BLaER1 (cell line): ENCODE measurements at regions not wholly inside any gene's neighbourhood (a gene's known extent, or its start where the extent isn't known, plus 50 kb on each side); places are given as distances from the start of the nearest gene placed in this dataset.
"Not testable (repeated sequence)": the region's sequence is repeated elsewhere in the genome, so short reads cannot be mapped to it uniquely, and the experiment has no call there.

Experiments used
- H3K27ac ChIP-seq: shearing (Covaris generic); formaldehyde crosslinking; 2 replicates; pipeline ENCODE4 v1.8.1; 2022
- H3K27me3 ChIP-seq: shearing (Covaris generic); formaldehyde crosslinking; 2 replicates; pipeline ENCODE4 v1.8.1; 2022
- H3K36me3 ChIP-seq: shearing (Covaris generic); formaldehyde crosslinking; 2 replicates; pipeline ENCODE4 v1.8.1; 2022
- H3K4me1 ChIP-seq: shearing (Covaris generic); formaldehyde crosslinking; 2 replicates; pipeline ENCODE4 v1.8.1; 2022
- H3K4me2 ChIP-seq: shearing (Covaris generic); formaldehyde crosslinking; 2 replicates; pipeline ENCODE4 v1.8.1; 2022
- H3K4me3 ChIP-seq: shearing (Covaris generic); formaldehyde crosslinking; 2 replicates; pipeline ENCODE4 v1.8.1; 2022
- H3K9ac ChIP-seq: shearing (Covaris generic); formaldehyde crosslinking; 2 replicates; pipeline ENCODE4 v1.8.1; 2022
- H3K9me3 ChIP-seq: shearing (Covaris generic); formaldehyde crosslinking; 2 replicates; pipeline ENCODE4 v1.8.1; 2022
- H4K20me1 ChIP-seq: shearing (Covaris generic); formaldehyde crosslinking; 2 replicates; pipeline ENCODE4 v1.8.1; 2022
- Cebpa-rat ChIP-seq: shearing (Covaris generic); IDR thresholded peaks from 2 replicates; pipeline ENCODE4 v1.8.1; 2022

DNA sequence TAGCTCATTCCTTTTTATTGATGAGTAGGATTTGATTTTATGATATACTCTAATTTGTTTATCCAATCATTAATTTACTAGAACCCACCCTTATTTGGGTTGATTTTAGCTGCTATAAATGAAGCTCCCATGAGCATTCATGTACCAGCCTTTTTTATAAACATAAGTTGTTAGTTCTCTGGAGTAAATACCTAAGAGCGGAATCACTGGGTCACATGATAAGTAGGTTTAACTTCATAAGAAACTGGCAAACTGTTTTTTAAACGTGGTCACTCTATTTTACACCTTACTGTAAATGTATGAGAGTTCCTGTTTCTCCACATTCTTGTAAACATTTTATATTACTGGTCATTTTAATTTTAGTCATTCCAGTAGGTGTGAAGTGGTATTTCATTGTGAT is 364.6 kb downstream of the NPR3 start:
- H3K4me3 ChIP-seq = no peak overlapping the region
- no peak overlapping the region for H3K27ac ChIP-seq
- no peaks in the 10 kb centered on the region for H3K36me3 ChIP-seq
- no peaks in the 10 kb centered on the region for H4K20me1 ChIP-seq
- H3K4me1 ChIP-seq = no peaks in the 10 kb centered on the region
- H3K4me2 ChIP-seq = no peak overlapping the region
- H3K27me3 ChIP-seq = no peaks in the 10 kb centered on the region
- H3K9ac ChIP-seq = no peak overlapping the region
- no peak for TF ChIP-seq Cebpa-rat
- H3K9me3 ChIP-seq = no peaks in the 10 kb centered on the region

DNA sequence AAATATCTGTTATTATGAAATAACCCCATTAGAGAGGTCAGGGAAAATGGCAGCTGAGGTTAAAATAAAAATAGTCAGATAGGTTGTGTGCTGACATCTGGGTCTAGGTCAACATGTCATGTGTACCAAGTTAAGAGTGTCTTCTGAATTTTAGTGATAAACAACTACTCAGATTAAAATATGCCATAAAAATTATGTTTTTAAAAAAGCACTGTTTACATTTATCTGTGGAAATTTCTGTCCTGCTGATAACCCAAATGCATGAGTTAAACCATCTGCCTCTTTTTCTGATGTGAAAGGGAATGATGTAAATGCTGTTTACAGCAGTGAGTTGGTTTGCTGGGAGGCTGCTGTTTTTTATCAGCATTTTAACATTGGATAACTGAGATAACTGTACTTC is 361.2 kb upstream of the TARS1 start:
- Histone ChIP-seq H3K27me3 (no peaks in the 10 kb centered on the region), H3K9me3 (no peaks in the 10 kb centered on the region), H3K4me3 (no peak overlapping the region), H3K9ac (no peak overlapping the region), H3K4me1 (no peaks in the 10 kb centered on the region), H3K36me3 (no peaks in the 10 kb centered on the region), H4K20me1 (no peaks in the 10 kb centered on the region), H3K4me2 (no peak overlapping the region), H3K27ac (no peak overlapping the region)
- no peak for TF ChIP-seq Cebpa-rat

DNA sequence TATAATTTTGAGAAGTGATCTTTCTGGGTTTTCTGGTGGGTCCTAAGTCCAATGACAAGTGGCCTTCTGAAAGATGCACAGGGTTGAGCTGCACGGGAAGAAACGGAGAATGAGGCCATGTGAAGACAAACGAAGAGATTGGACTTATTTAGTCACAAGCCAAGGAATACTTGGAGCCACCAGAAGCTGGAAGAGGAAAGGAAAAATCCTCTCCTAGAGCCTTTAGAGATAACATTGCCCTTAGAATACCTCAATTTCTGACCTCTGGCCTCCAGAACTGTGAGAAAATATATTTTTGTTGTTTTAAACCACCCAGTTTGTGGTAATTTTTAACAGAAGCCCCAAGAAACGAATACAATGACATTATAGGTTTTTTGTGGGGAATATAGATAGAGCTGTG is 360.5 kb upstream of the TARS1 start:
- H3K9me3 ChIP-seq = no peaks in the 10 kb centered on the region
- TF ChIP-seq Cebpa-rat = no peak
- no peak overlapping the region for H3K4me2 ChIP-seq
- no peaks in the 10 kb centered on the region for H4K20me1 ChIP-seq
- H3K9ac ChIP-seq = no peak overlapping the region
- no peaks in the 10 kb centered on the region for H3K27me3 ChIP-seq
- H3K36me3 ChIP-seq = no peaks in the 10 kb centered on the region
- H3K4me3 ChIP-seq = no peak overlapping the region
- no peaks in the 10 kb centered on the region for H3K4me1 ChIP-seq
- H3K27ac ChIP-seq = no peak overlapping the region

DNA sequence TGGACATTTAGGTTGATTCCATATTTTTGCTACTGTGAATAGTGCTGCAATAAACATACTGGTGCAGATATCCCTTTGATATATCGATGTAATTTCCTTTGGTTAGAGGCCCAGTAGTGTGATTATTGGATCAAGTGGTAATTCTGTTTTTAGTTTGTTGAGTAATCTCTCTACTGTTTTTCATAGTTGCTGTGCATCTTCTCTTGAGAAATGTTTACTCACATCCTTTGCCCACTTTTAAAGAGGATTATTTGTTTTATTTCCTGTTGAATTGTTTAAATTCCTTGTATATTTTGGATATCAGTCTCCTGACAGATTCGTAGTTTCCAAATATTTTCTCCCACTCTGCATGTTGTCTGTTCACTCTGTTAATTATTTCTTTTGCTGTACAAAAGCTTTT is 352.6 kb upstream of the TARS1 start:
- Histone ChIP-seq H3K9me3 (no peaks in the 10 kb centered on the region), H3K9ac (no peak overlapping the region), H3K4me1 (no peaks in the 10 kb centered on the region), H3K27ac (no peak overlapping the region), H3K27me3 (no peaks in the 10 kb centered on the region), H4K20me1 (no peaks in the 10 kb centered on the region), H3K36me3 (no peaks in the 10 kb centered on the region), H3K4me2 (no peak overlapping the region), H3K4me3 (no peak overlapping the region)
- no peak for TF ChIP-seq Cebpa-rat

DNA sequence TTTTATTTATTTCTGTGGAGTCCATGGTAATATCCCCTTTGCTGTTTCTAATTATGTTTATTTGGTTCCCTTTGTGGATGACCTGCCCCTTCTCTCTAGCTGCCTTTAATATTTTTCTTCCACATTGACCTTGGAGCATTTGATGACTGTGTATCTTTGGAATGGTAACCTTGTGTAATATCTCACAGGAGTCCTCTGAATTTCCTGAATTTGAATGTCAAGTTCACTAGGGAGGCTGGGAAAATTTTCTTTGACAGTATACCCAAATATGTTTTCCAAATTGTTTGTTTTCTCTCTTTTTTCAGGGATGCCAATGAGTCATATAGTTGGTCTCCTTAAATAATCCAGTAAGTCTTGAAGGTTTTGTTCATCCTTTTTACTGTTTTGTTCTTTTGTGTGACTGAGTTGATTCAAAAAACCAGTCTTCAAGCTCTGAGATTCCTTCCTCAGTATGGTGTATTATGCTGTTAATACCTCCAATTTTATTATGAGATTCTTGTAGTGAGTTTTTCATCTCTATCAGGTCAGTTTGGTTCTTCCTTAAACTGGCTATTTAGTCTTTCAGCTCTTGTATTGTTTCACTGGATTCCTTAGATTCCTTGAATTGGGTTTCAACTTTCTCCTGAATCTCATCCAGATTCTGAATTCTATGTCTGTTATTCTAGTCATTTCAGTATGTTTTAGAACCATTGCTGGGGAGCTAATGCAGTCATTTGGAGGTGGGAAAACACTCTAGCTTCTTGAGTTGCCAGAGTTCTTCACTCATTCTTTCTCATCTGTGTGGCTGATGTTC is 349.0 kb upstream of the TARS1 start:
- Histone ChIP-seq H3K27me3 (no peaks in the 10 kb centered on the region), H3K4me3 (no peak overlapping the region), H3K4me2 (no peak overlapping the region), H3K9ac (no peak overlapping the region), H3K27ac (no peak overlapping the region), H3K36me3 (no peaks in the 10 kb centered on the region), H3K9me3 (no peaks in the 10 kb centered on the region), H4K20me1 (no peaks in the 10 kb centered on the region), H3K4me1 (no peaks in the 10 kb centered on the region)
- no peak for TF ChIP-seq Cebpa-rat

DNA sequence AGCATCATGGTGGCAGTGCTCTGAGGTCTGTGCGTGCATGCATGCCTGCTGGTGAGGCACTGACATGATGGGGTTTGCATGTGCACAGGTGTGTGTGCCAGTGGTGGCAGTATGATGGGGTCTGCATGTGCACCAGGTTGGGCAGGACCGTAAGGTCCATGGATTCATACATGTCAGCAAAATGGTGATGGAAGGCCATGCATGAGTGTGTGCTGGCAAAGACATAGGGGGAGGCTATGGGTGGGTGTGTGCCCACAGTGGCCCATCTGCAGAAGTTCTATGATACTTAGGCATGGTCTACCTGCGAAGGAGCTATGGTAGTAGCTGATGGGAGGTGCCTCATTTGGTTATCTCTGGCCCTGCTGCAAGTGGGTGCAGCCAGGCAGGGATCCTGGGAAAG is 348.0 kb upstream of the TARS1 start:
- Histone ChIP-seq H3K4me1 (no peaks in the 10 kb centered on the region), H3K27me3 (no peaks in the 10 kb centered on the region), H3K9me3 (no peaks in the 10 kb centered on the region), H3K4me2 (no peak overlapping the region), H4K20me1 (no peaks in the 10 kb centered on the region), H3K9ac (no peak overlapping the region), H3K27ac (no peak overlapping the region), H3K36me3 (no peaks in the 10 kb centered on the region), H3K4me3 (no peak overlapping the region)
- TF ChIP-seq Cebpa-rat = no peak

DNA sequence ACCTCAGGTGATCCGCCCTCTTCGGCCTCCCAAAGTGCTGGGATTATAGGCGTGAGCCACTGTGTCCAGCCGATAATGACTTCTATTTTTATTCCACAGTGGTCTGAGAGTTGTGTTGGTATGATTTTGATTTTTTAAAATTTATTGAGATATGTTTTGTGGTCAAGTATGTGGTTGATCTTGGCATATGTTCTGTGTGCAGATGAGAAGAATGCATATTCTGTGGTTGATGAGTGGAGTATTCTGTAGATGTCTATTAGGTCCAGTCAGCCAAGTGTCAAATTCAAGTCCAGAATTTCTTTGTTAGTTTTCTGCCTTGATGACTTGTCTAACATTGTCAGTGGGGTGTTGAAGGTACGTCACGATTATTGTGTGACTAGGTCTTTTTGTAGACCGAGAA is 338.2 kb upstream of the TARS1 start:
- H3K27me3 ChIP-seq = no peaks in the 10 kb centered on the region
- H3K4me2 ChIP-seq = no peak overlapping the region
- no peak overlapping the region for H3K4me3 ChIP-seq
- H3K27ac ChIP-seq = no peak overlapping the region
- no peaks in the 10 kb centered on the region for H4K20me1 ChIP-seq
- no peaks in the 10 kb centered on the region for H3K4me1 ChIP-seq
- no peaks in the 10 kb centered on the region for H3K36me3 ChIP-seq
- no peak overlapping the region for H3K9ac ChIP-seq
- no peak for TF ChIP-seq Cebpa-rat
- H3K9me3 ChIP-seq = peaks cover 26% of the 10 kb centered on the region

DNA sequence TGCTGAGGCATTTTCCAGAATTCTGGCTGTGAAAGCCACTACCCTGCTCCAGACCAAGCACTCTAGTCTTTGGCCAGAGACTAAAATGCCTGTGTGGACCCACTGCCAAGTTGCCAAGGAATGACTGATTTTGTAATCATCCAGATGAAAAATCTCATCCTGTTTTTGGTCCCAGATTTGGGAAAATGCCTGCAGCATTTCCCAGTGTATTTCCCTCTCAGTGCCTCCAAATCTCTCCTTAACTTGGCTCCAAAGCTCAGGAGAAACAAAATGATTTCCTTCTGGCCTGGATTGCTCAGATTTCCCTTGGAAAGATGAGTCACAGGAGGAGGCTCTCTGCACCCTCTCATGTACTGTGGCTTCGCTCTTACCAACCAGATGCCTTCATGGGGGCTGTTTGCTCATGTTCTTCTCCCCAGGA is 335.2 kb upstream of the TARS1 start:
- H3K9me3 ChIP-seq = peaks cover 39% of the 10 kb centered on the region
- H3K27me3 ChIP-seq = no peaks in the 10 kb centered on the region
- no peak overlapping the region for H3K27ac ChIP-seq
- TF ChIP-seq Cebpa-rat = no peak
- no peaks in the 10 kb centered on the region for H4K20me1 ChIP-seq
- no peaks in the 10 kb centered on the region for H3K36me3 ChIP-seq
- no peaks in the 10 kb centered on the region for H3K4me1 ChIP-seq
- no peak overlapping the region for H3K4me2 ChIP-seq
- H3K4me3 ChIP-seq = no peak overlapping the region
- no peak overlapping the region for H3K9ac ChIP-seq

DNA sequence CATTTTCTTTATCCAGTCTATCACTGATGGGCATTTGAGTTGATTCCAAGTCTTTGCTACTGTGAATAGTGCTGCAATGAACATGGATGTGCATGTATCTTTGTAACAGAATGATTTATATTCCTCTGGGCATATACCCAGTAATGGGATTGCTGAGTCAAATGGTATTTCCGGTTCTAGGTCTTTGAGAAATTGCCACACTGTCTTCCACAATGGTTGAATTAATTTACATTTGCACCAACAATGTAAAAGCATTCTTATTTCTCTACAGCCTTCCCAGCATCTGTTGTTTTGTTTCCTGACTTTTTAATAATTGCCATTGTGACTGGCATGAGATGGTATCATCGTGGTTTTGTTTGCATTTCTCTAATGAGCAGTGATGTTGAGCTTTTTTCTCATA is 330.3 kb upstream of the TARS1 start:
- not testable (repeated sequence) for H4K20me1 ChIP-seq, H3K27ac ChIP-seq, H3K9ac ChIP-seq, H3K4me1 ChIP-seq, H3K36me3 ChIP-seq, H3K27me3 ChIP-seq, H3K4me2 ChIP-seq, H3K4me3 ChIP-seq
- H3K9me3 ChIP-seq = peaks cover 23% of the 10 kb centered on the region

DNA sequence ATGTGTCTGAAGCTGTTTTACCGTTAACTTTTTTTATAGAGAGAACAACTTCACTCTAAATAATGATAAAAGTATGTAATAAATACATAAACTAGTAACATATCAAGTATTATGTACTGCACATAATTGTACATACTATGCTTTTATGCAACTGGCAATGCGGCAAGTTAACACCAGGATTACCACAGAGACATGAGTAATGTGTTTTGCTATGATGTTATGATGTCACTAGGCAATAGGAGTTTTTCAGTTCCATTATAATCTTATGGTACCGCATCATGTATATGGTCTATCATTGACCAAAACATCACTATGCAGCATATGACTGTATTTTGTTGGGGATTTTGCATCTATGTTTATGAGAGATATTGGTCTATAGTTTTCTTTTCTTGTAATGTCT is 326.4 kb upstream of the TARS1 start:
- TF ChIP-seq Cebpa-rat = no peak
- no peaks in the 10 kb centered on the region for H4K20me1 ChIP-seq
- no peak overlapping the region for H3K9ac ChIP-seq
- H3K4me1 ChIP-seq = no peaks in the 10 kb centered on the region
- no peaks in the 10 kb centered on the region for H3K27me3 ChIP-seq
- no peaks in the 10 kb centered on the region for H3K36me3 ChIP-seq
- no peaks in the 10 kb centered on the region; the same call in 1 of the 2 replicates for H3K9me3 ChIP-seq
- H3K4me3 ChIP-seq = no peak overlapping the region
- H3K4me2 ChIP-seq = no peak overlapping the region
- no peak overlapping the region for H3K27ac ChIP-seq

DNA sequence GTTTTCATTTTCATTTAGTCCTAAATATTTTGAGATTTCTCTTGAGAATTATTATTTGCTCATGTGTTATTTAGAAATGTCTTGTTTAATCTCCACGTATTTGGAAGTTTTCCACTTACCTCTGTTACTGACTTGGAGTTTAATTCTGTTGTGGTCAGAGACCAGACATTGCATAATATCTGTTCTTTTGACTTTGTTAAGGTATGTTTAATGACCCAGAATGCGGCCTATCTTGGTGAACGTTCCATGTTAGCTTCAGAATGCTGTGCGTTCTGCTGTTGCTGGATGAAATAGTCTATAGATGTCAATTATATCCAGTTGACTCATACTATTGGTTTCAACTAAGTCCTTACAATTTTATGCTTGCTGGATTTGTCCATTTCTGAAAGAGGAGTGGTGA is 325.3 kb upstream of the TARS1 start:
- Histone ChIP-seq H4K20me1 (no peaks in the 10 kb centered on the region), H3K27ac (no peak overlapping the region), H3K27me3 (no peaks in the 10 kb centered on the region), H3K4me2 (no peak overlapping the region), H3K4me1 (no peaks in the 10 kb centered on the region), H3K36me3 (no peaks in the 10 kb centered on the region), H3K9me3 (no peaks in the 10 kb centered on the region; the same call in 1 of the 2 replicates), H3K4me3 (no peak overlapping the region), H3K9ac (no peak overlapping the region)
- no peak for TF ChIP-seq Cebpa-rat
